OCI-LY1 (cell line): ENCODE measurements at regions not wholly inside any gene's neighbourhood (a gene's known extent, or its start where the extent isn't known, plus 50 kb on each side); places are given as distances from the start of the nearest gene placed in this dataset.

ENCODE experiments used
- CTCF ChIP-seq: fragments of 200-600 bp; sonication (generic), shearing (Covaris generic); IDR thresholded peaks from 2 replicates; pipeline ENCODE4 v1.5.1; 2017; ENCODE audit warnings: mild to moderate bottlenecking, antibody characterized with exemption, low read length, moderate library complexity, mixed read lengths
- EZH2 ChIP-seq: fragments of 200-600 bp; sonication (generic), shearing (Covaris generic); IDR thresholded peaks from 2 replicates; pipeline ENCODE4 v1.8.0; 2017; ENCODE audit warnings: borderline replicate concordance, mixed run types, mild to moderate bottlenecking, antibody characterized with exemption, low read length, moderate library complexity, mixed read lengths

GRCh38 chr16:17831330-17831729 is 360.6 kb upstream of the XYLT1 start:
- no peak for TF ChIP-seq CTCF
- no peak for TF ChIP-seq EZH2
